Activated CD4-positive, alpha-beta T cell treated with anti-CD3 and anti-CD28 coated beads, Interleukin-2, amount 10 ng/mL, durations not matched to agents 7 days and 5 days (primary cell): ENCODE measurements at regions not wholly inside any gene's neighbourhood (a gene's known extent, or its start where the extent isn't known, plus 50 kb on each side); places are given as distances from the start of the nearest gene placed in this dataset.

Experiments
- CTCF ChIA-PET: fragments of 350-600 bp; sonication (Branson Sonifier 250); formaldehyde crosslinking; loops from one replicate; lab custom pipeline; 2021; ENCODE audit warnings: antibody characterized with exemption; lab: Charles Lee
- POLR2A ChIA-PET: fragments of 350-600 bp; sonication (Branson Sonifier 250); formaldehyde crosslinking; loops from one replicate; lab custom pipeline; 2021; ENCODE audit warnings: antibody characterized with exemption; lab: Charles Lee
- DNase-seq: peaks from one replicate; pipeline ENCODE4 v3.0.0-alpha.2; 2020
- H3K27ac Mint-ChIP-seq: one replicate; pipeline ENCODE4 v1.8.0; 2021; ENCODE audit warnings: mild to moderate bottlenecking, moderate library complexity, mixed read lengths
- H3K27me3 Mint-ChIP-seq: one replicate; pipeline ENCODE4 v1.8.0; 2021; ENCODE audit warnings: mixed read lengths
- H3K36me3 Mint-ChIP-seq: one replicate; pipeline ENCODE4 v1.8.0; 2021; ENCODE audit warnings: low read depth, mixed read lengths
- H3K4me1 Mint-ChIP-seq: one replicate; pipeline ENCODE4 v1.8.0; 2021; ENCODE audit warnings: mixed read lengths
- H3K4me3 Mint-ChIP-seq: one replicate; pipeline ENCODE4 v1.8.0; 2021; ENCODE audit warnings: mild to moderate bottlenecking, moderate library complexity, mixed read lengths
- H3K9me3 Mint-ChIP-seq: one replicate; pipeline ENCODE4 v1.8.0; 2021; ENCODE audit warnings: mixed read lengths

GRCh38 chr6:93749191-93749590 is 329.8 kb upstream of the EPHA7 start:
- H3K9me3 Mint-ChIP-seq, result peaks cover 2% of the 10 kb centered on the region
- ChIA-PET POLR2A (no interaction called here), CTCF (no interaction called here)
- no peak overlapping the region for H3K4me3 Mint-ChIP-seq
- H3K27me3 Mint-ChIP-seq, result no peaks in the 10 kb centered on the region
- no peak overlapping the region for H3K27ac Mint-ChIP-seq
- no peak for DNase-seq
- H3K4me1 Mint-ChIP-seq, result no peaks in the 10 kb centered on the region
- H3K36me3 Mint-ChIP-seq, result no peaks in the 10 kb centered on the region

GRCh38 chr6:93746892-93747291 is 327.5 kb upstream of the EPHA7 start:
- Mint-ChIP-seq H3K9me3 (peaks cover 5% of the 10 kb centered on the region), H3K4me3 (no peak overlapping the region), H3K4me1 (no peaks in the 10 kb centered on the region), H3K27ac (no peak overlapping the region), H3K36me3 (no peaks in the 10 kb centered on the region), H3K27me3 (no peaks in the 10 kb centered on the region)
- POLR2A ChIA-PET, result no interaction called here
- no peak for DNase-seq
- CTCF ChIA-PET, result no interaction called here

- CTCF ChIA-PET, result no interaction called here
- Mint-ChIP-seq H3K4me3 (no peak overlapping the region), H3K4me1 (no peaks in the 10 kb centered on the region), H3K27ac (no peak overlapping the region), H3K9me3 (peaks cover 5% of the 10 kb centered on the region), H3K27me3 (no peaks in the 10 kb centered on the region), H3K36me3 (no peaks in the 10 kb centered on the region)
- POLR2A ChIA-PET, result no interaction called here
- no peak for DNase-seq
These were observed 325.9 kb upstream of the EPHA7 start for GRCh38 chr6:93745306-93745705.

- DNase-seq, result no peak
- H3K27ac Mint-ChIP-seq, result no peak overlapping the region
- H3K36me3 Mint-ChIP-seq, result no peaks in the 10 kb centered on the region
- H3K9me3 Mint-ChIP-seq, result no peaks in the 10 kb centered on the region
- H3K4me1 Mint-ChIP-seq, result no peaks in the 10 kb centered on the region
- H3K27me3 Mint-ChIP-seq, result no peaks in the 10 kb centered on the region
- no peak overlapping the region for H3K4me3 Mint-ChIP-seq
- ChIA-PET CTCF (no interaction called here), POLR2A (no interaction called here)
These were observed 315.7 kb upstream of the EPHA7 start for GRCh38 chr6:93735099-93735498.

GRCh38 chr6:93731306-93731705 is 311.9 kb upstream of the EPHA7 start:
- no peaks in the 10 kb centered on the region for H3K9me3 Mint-ChIP-seq
- no peak for DNase-seq
- no peak overlapping the region for H3K27ac Mint-ChIP-seq
- H3K4me3 Mint-ChIP-seq, result no peak overlapping the region
- no peaks in the 10 kb centered on the region for H3K27me3 Mint-ChIP-seq
- H3K4me1 Mint-ChIP-seq, result no peaks in the 10 kb centered on the region
- no peaks in the 10 kb centered on the region for H3K36me3 Mint-ChIP-seq
- CTCF ChIA-PET, result no interaction called here
- POLR2A ChIA-PET, result no interaction called here

- Mint-ChIP-seq H3K36me3 (no peaks in the 10 kb centered on the region), H3K27me3 (no peaks in the 10 kb centered on the region), H3K27ac (no peak overlapping the region), H3K4me1 (no peaks in the 10 kb centered on the region), H3K4me3 (no peak overlapping the region), H3K9me3 (no peaks in the 10 kb centered on the region)
- DNase-seq, result no peak
- ChIA-PET POLR2A (no interaction called here), CTCF (no interaction called here)
These were observed 308.8 kb upstream of the EPHA7 start for GRCh38 chr6:93728150-93728549.

GRCh38 chr6:93727447-93727846 is 308.1 kb upstream of the EPHA7 start:
- ChIA-PET CTCF (no interaction called here), POLR2A (no interaction called here)
- no peaks in the 10 kb centered on the region for H3K27me3 Mint-ChIP-seq

GRCh38 chr6:93721386-93722048 is 302.2 kb upstream of the EPHA7 start:
- ChIA-PET CTCF (interaction anchor here (0.6 kb wide), 1 partner anchor 394 kb away, joined by 3 read pairs; no protein-coding TSS in a partner anchor), POLR2A (no interaction called here)
- H3K27ac Mint-ChIP-seq, result no peak overlapping the region
- H3K36me3 Mint-ChIP-seq, result no peaks in the 10 kb centered on the region
- no peaks in the 10 kb centered on the region for H3K4me1 Mint-ChIP-seq
- H3K27me3 Mint-ChIP-seq, result no peaks in the 10 kb centered on the region
- no peak for DNase-seq
- no peaks in the 10 kb centered on the region for H3K9me3 Mint-ChIP-seq
- no peak overlapping the region for H3K4me3 Mint-ChIP-seq

More at GRCh38 chr6:93727447-93727846, 308.1 kb upstream of the EPHA7 start:
- no peak for DNase-seq
- no peak overlapping the region for H3K4me3 Mint-ChIP-seq
- H3K9me3 Mint-ChIP-seq, result no peaks in the 10 kb centered on the region
- no peaks in the 10 kb centered on the region for H3K36me3 Mint-ChIP-seq
- no peak overlapping the region for H3K27ac Mint-ChIP-seq
- H3K4me1 Mint-ChIP-seq, result no peaks in the 10 kb centered on the region

- Mint-ChIP-seq H3K27ac (no peak overlapping the region), H3K36me3 (no peaks in the 10 kb centered on the region), H3K4me1 (no peaks in the 10 kb centered on the region), H3K4me3 (no peak overlapping the region), H3K9me3 (peaks cover 11% of the 10 kb centered on the region), H3K27me3 (no peaks in the 10 kb centered on the region)
- ChIA-PET CTCF (no interaction called here), POLR2A (no interaction called here)
- no peak for DNase-seq
These were observed 294.6 kb upstream of the EPHA7 start for GRCh38 chr6:93713974-93714373.

GRCh38 chr6:93703431-93703830 is 284.1 kb upstream of the EPHA7 start:
- Mint-ChIP-seq H3K4me1 (no peaks in the 10 kb centered on the region), H3K36me3 (no peaks in the 10 kb centered on the region), H3K4me3 (no peak overlapping the region), H3K27ac (no peak overlapping the region), H3K27me3 (no peaks in the 10 kb centered on the region), H3K9me3 (peaks cover 12% of the 10 kb centered on the region)
- CTCF ChIA-PET, result no interaction called here
- POLR2A ChIA-PET, result no interaction called here
- DNase-seq, result no peak

GRCh38 chr6:93701526-93701925 is 282.2 kb upstream of the EPHA7 start:
- ChIA-PET POLR2A (no interaction called here), CTCF (no interaction called here)
- H3K4me3 Mint-ChIP-seq, result no peak overlapping the region
- no peaks in the 10 kb centered on the region for H3K36me3 Mint-ChIP-seq
- H3K27me3 Mint-ChIP-seq, result no peaks in the 10 kb centered on the region
- H3K9me3 Mint-ChIP-seq, result peaks cover 2% of the 10 kb centered on the region
- no peak overlapping the region for H3K27ac Mint-ChIP-seq
- no peaks in the 10 kb centered on the region for H3K4me1 Mint-ChIP-seq
- DNase-seq, result no peak

- Mint-ChIP-seq H3K9me3 (no peaks in the 10 kb centered on the region), H3K36me3 (no peaks in the 10 kb centered on the region), H3K27ac (no peak overlapping the region), H3K4me3 (no peak overlapping the region), H3K27me3 (no peaks in the 10 kb centered on the region), H3K4me1 (no peaks in the 10 kb centered on the region)
- POLR2A ChIA-PET, result no interaction called here
- CTCF ChIA-PET, result no interaction called here
- no peak for DNase-seq
These were observed 266.1 kb upstream of the EPHA7 start for GRCh38 chr6:93685494-93685893.

- Mint-ChIP-seq H3K9me3 (no peaks in the 10 kb centered on the region), H3K4me3 (no peak overlapping the region), H3K36me3 (no peaks in the 10 kb centered on the region), H3K27me3 (no peaks in the 10 kb centered on the region), H3K27ac (no peak overlapping the region), H3K4me1 (no peaks in the 10 kb centered on the region)
- DNase-seq, result no peak
- ChIA-PET CTCF (no interaction called here), POLR2A (no interaction called here)
These were observed 265.0 kb upstream of the EPHA7 start for GRCh38 chr6:93684339-93684738.

- ChIA-PET CTCF (no interaction called here), POLR2A (no interaction called here)
- H3K4me1 Mint-ChIP-seq, result no peaks in the 10 kb centered on the region
- H3K4me3 Mint-ChIP-seq, result no peak overlapping the region
- H3K27me3 Mint-ChIP-seq, result no peaks in the 10 kb centered on the region
- no peak for DNase-seq
- no peak overlapping the region for H3K27ac Mint-ChIP-seq
- H3K36me3 Mint-ChIP-seq, result no peaks in the 10 kb centered on the region
- H3K9me3 Mint-ChIP-seq, result no peaks in the 10 kb centered on the region
These were observed 260.5 kb upstream of the EPHA7 start for GRCh38 chr6:93679836-93680235.
